Heart left ventricle (tissue), 16 donors: ENCODE measurements at regions not wholly inside any gene's neighbourhood (a gene's known extent, or its start where the extent isn't known, plus 50 kb on each side); places are given as distances from the start of the nearest gene placed in this dataset.

ENCODE experiments used
- ATAC-seq, 4 donors: fragments of 200-7000 bp; cut with Tn5 transposase; one replicate each; pipeline ENCODE4 v1.9.1; 2020 to 2022; ENCODE audit warnings: moderate library complexity in 4 of 4, mild to moderate bottlenecking in 3 of 4, moderate number of reproducible peaks in 1 of 4
- DNase-seq, 5 donors: peaks; one replicate each; pipeline ENCODE4 v3.0.0-alpha.2; 2020
- H3K27ac ChIP-seq, 12 donors: fragments of 200-600 bp; sonication (generic) in 4 of 12; one replicate each; pipeline versions ENCODE4 v1.5.0 to v1.8.0; 2016 to 2022; ENCODE audit warnings: mild to moderate bottlenecking in 2 of 12
- H3K27me3 ChIP-seq, 9 donors: fragments of 200-600 bp; sonication (generic) in 2 of 9; one replicate each; pipeline versions ENCODE4 v1.5.1 to v1.8.0; 2016 to 2022; ENCODE audit warnings: mild to moderate bottlenecking in 3 of 9
- H3K36me3 ChIP-seq, 9 donors: fragments of 200-600 bp; sonication (generic) in 2 of 9; one replicate each; pipeline versions ENCODE4 v1.5.0 to v1.8.0; 2018 to 2022; ENCODE audit warnings: mild to moderate bottlenecking in 2 of 9
- H3K4me1 ChIP-seq, 12 donors: fragments of 200-600 bp; sonication (generic) in 4 of 12; one replicate each; pipeline versions ENCODE4 v1.5.0 to v1.8.0; 2016 to 2022; ENCODE audit warnings: mild to moderate bottlenecking in 3 of 12
- H3K4me3 ChIP-seq, 12 donors: fragments of 200-600 bp; sonication (generic) in 4 of 12; one replicate each; pipeline versions ENCODE4 v1.5.0 to v1.8.0; 2017 to 2022; ENCODE audit warnings: mild to moderate bottlenecking in 9 of 12, moderate library complexity in 4 of 12
- H3K9me3 ChIP-seq, 12 donors: fragments of 200-600 bp; sonication (generic) in 4 of 12; one replicate each; pipeline versions ENCODE4 v1.5.0 to v1.8.0; 2016 to 2022; ENCODE audit warnings: mild to moderate bottlenecking in 1 of 12
- CTCF ChIP-seq, 12 donors: fragments of 200-600 bp; sonication (generic) in 4 of 12; IDR thresholded peaks; one replicate each; pipeline versions ENCODE4 v1.5.0 to v1.8.0; 2018 to 2022; ENCODE audit warnings: antibody characterized with exemption in 12 of 12, mild to moderate bottlenecking in 5 of 12
- POLR2A ChIP-seq, 2 donors: fragments of 450-650 bp; IDR thresholded peaks; one replicate each; pipeline ENCODE4 v1.6.1; 2017; ENCODE audit warnings: antibody characterized with exemption in 2 of 2, mild to moderate bottlenecking in 2 of 2, moderate library complexity in 2 of 2
- WGBS, 4 donors: extraction: QIAGEN DNeasy Blood & Tissue Kit in 2 of 4; methylation state at CpG; one replicate each; pipeline versions ENCODE4 v1.1.5 to v1.1.7; 2013 to 2018; 5-methylcytosine and 5-hydroxymethylcytosine counted together
- intact Hi-C, 10 donors: fragments of 100-400 bp; cut with DNase I; formaldehyde crosslinking; loops; one replicate each; pipeline versions ENCODE4 v1.11.1 to v1.14.2; 2022
- donor health status: ischemic (EF 13 %, LVEDD 7.1; RV severe dilation, severe dysfunction).
- donor health status: healthy with polysubstance abuse.
- donor health status: DM: no; HTN: yes; CAD: no.
- donor health status: DM: no; HTN: no; CAD: no.
- donor health status: ischemic (EF 25% LVEDD 6.9; RV normal size, moderate dysfunction).
- donor health status: ischemic (EF 25% LVEDD 5.7; RV mildly dilated, moderate dysfunction).
- donor health status: healthy.
- donor health status: DM: yes; HTN: yes; CAD: no.
- donor health status: ischemic (EF 35%, LVEDD 5.7; RV mildly dilated, moderate dysfunction).
- donor health status: nonischemic (EF 11% LVEDD 7.7; RV severe dilation, severe dysfunction).
- donor health status: DM: yes; HTN: yes; CAD: no.
- donor health status: PGD.
- donor health status: ischemic (EF 29% LVEDD 5.4; RV normal size, mild dysfunction).
- donor health status: nonischemic (EF 23%, LVEDD 6.1; RV moderate dilation, normal function).

- intact Hi-C loops, result no loop called here
- TF ChIP-seq CTCF (IDR thresholded peaks at IDR 0.05) (no peak), POLR2A (IDR thresholded peaks at IDR 0.05) (no peak)
- Histone ChIP-seq H3K4me3 (no peak overlapping the region), H3K9me3 (no peaks in the 10 kb centered on the region), H3K36me3 (no peaks in the 10 kb centered on the region), H3K27ac (no peak overlapping the region), H3K4me1 (no peaks in the 10 kb centered on the region), H3K27me3 (no peaks in the 10 kb centered on the region)
- ATAC-seq (no peak), DNase-seq (no peak)
- 70 to 85% (median 72%) methylated on average over 4 of the region's 4 CpGs for WGBS, 4 donors
Observed at GRCh38 chr7:136078630-136079029, 101.5 kb upstream of the MTPN start.

- 50 to 77% (median 61%) methylated on average over 2 of the region's 2 CpGs for WGBS, 4 donors
- no peak for TF ChIP-seq CTCF (IDR thresholded peaks at IDR 0.05)
- TF ChIP-seq POLR2A (IDR thresholded peaks at IDR 0.05), result no peak
- no peaks in the 10 kb centered on the region for H3K9me3 ChIP-seq
Observed at GRCh38 chr7:136076954-136077353, 99.8 kb upstream of the MTPN start.

GRCh38 chr7:136074843-136075242, 97.7 kb upstream of the MTPN start:
- no peak for ATAC-seq
- 31 to 53% (median 41%) methylated on average over 2 of the region's 2 CpGs for WGBS, 4 donors
- H3K9me3 ChIP-seq, result no peaks in the 10 kb centered on the region
- no peak overlapping the region for H3K4me3 ChIP-seq
- H3K4me1 ChIP-seq, result no peaks in the 10 kb centered on the region
- no peaks in the 10 kb centered on the region for H3K36me3 ChIP-seq
- no peak overlapping the region for H3K27ac ChIP-seq
- H3K27me3 ChIP-seq, result no peaks in the 10 kb centered on the region
- no peak for DNase-seq
- intact Hi-C loops, result no loop called here
- TF ChIP-seq CTCF (IDR thresholded peaks at IDR 0.05) (no peak), POLR2A (IDR thresholded peaks at IDR 0.05) (no peak)

More at GRCh38 chr7:136076954-136077353, 99.8 kb upstream of the MTPN start:
- Histone ChIP-seq H3K4me1 (no peaks in the 10 kb centered on the region), H3K4me3 (no peak overlapping the region), H3K36me3 (no peaks in the 10 kb centered on the region), H3K27me3 (no peaks in the 10 kb centered on the region), H3K27ac (no peak overlapping the region)
- no peak for DNase-seq
- intact Hi-C loops, result no loop called here
- no peak for ATAC-seq

GRCh38 chr7:136072447-136072846, 95.3 kb upstream of the MTPN start:
- Histone ChIP-seq H3K27me3 (no peaks in the 10 kb centered on the region), H3K4me1 (no peaks in the 10 kb centered on the region), H3K4me3 (no peak overlapping the region), H3K27ac (no peak overlapping the region), H3K9me3 (no peaks in the 10 kb centered on the region), H3K36me3 (no peaks in the 10 kb centered on the region)
- intact Hi-C loops, result no loop called here
- WGBS, 4 donors, result 69 to 80% (median 74%) methylated on average over 4 of the region's 4 CpGs
- no peak for DNase-seq
- no peak for TF ChIP-seq POLR2A (IDR thresholded peaks at IDR 0.05)
- no peak for TF ChIP-seq CTCF (IDR thresholded peaks at IDR 0.05)
- ATAC-seq, result no peak
